GM04503 (cell line): ENCODE measurements at regions not wholly inside any gene's neighbourhood (a gene's known extent, or its start where the extent isn't known, plus 50 kb on each side); places are given as distances from the start of the nearest gene placed in this dataset.

Experiments
- DNase-seq: peaks from one replicate; pipeline ENCODE4 v3.0.0-alpha.2; 2012; ENCODE audit warnings: low read depth

- no peak for DNase-seq
Observed at GRCh38 chr2:18379870-18380269, 180.6 kb downstream of the RDH14 start.

GRCh38 chr2:18378020-18378653 lies 182.3 kb downstream of the RDH14 start:
- DNase-seq = no peak

- no peak for DNase-seq
Observed at GRCh38 chr2:18376936-18377335, 183.5 kb downstream of the RDH14 start.

- DNase-seq = no peak
Observed at GRCh38 chr2:18373664-18374063, 186.8 kb downstream of the RDH14 start.

- DNase-seq = no peak
Observed at GRCh38 chr2:18373081-18373480, 187.4 kb downstream of the RDH14 start.

GRCh38 chr2:18372641-18373040 lies 187.8 kb downstream of the RDH14 start:
- no peak for DNase-seq

GRCh38 chr2:18369760-18370159 lies 190.7 kb downstream of the RDH14 start:
- DNase-seq = no peak

GRCh38 chr2:18368008-18368407 lies 192.4 kb downstream of the RDH14 start:
- no peak for DNase-seq

GRCh38 chr2:18365342-18365741 lies 195.1 kb downstream of the RDH14 start:
- DNase-seq = no peak

GRCh38 chr2:18363348-18363747 lies 197.1 kb downstream of the RDH14 start:
- DNase-seq = no peak

GRCh38 chr2:18362696-18363095 lies 197.8 kb downstream of the RDH14 start:
- peak; percentile 18 for DNase-seq

GRCh38 chr2:18357537-18357936 lies 202.9 kb downstream of the RDH14 start:
- DNase-seq = no peak

GRCh38 chr2:18356676-18357075 lies 203.8 kb downstream of the RDH14 start:
- DNase-seq = no peak

GRCh38 chr2:18349421-18349820 lies 211.0 kb downstream of the RDH14 start:
- DNase-seq = no peak

GRCh38 chr2:18346874-18347273 lies 213.6 kb downstream of the RDH14 start:
- DNase-seq = no peak

GRCh38 chr2:18346344-18346743 lies 214.1 kb downstream of the RDH14 start:
- DNase-seq = no peak

- DNase-seq = no peak
Observed at GRCh38 chr2:18345848-18346247, 214.6 kb downstream of the RDH14 start.

- DNase-seq = no peak
Observed at GRCh38 chr2:18342901-18343300, 217.6 kb downstream of the RDH14 start.

- DNase-seq = no peak
Observed at GRCh38 chr2:18339326-18339725, 221.1 kb downstream of the RDH14 start.

GRCh38 chr2:18336975-18337374 lies 223.5 kb downstream of the RDH14 start:
- DNase-seq = no peak

- DNase-seq = no peak
Observed at GRCh38 chr2:18332477-18332876, 228.0 kb downstream of the RDH14 start.

GRCh38 chr2:18325118-18325517 lies 235.3 kb downstream of the RDH14 start:
- DNase-seq = no peak

- DNase-seq = no peak
Observed at GRCh38 chr2:18319987-18320386, 240.5 kb downstream of the RDH14 start.

GRCh38 chr2:18317017-18317416 lies 243.4 kb downstream of the RDH14 start:
- DNase-seq = no peak

- no peak for DNase-seq
Observed at GRCh38 chr2:18312818-18313217, 247.6 kb downstream of the RDH14 start.
